ENCODE measurements at regions not wholly inside any gene's neighbourhood (a gene's known extent, or its start where the extent isn't known, plus 50 kb on each side); places are given as distances from the start of the nearest gene placed in this dataset.

- Histone ChIP-seq H3K36me3 (ENCODE audit: control insufficient read depth, insufficient read depth, low read length) (no peaks in the 10 kb centered on the region), H3K4me3 (replicated peaks; ENCODE audit: low read depth, low read length) (no peak overlapping the region), H3K27me3 (replicated peaks; ENCODE audit: control insufficient read depth, insufficient read depth, low read length) (no peaks in the 10 kb centered on the region)
- TF ChIP-seq CTCF (IDR thresholded peaks at IDR 0.05; ENCODE audit: insufficient read depth, low read length, poor library complexity, severe bottlenecking): peak; percentile 46
- DNase-seq (ENCODE audit: extremely low read depth, insufficient read length): no peak
Observed at GRCh38 chr4:122224348-122224747, 72.2 kb downstream of the BLTP1 start.

GRCh38 chr4:122227202-122227601 lies 75.1 kb downstream of the BLTP1 start:
- H3K27me3 ChIP-seq (replicated peaks; ENCODE audit: control insufficient read depth, insufficient read depth, low read length): no peaks in the 10 kb centered on the region
- TF ChIP-seq CTCF (IDR thresholded peaks at IDR 0.05; ENCODE audit: insufficient read depth, low read length, poor library complexity, severe bottlenecking): no peak
- no peak overlapping the region for H3K4me3 ChIP-seq (replicated peaks; ENCODE audit: low read depth, low read length)
- DNase-seq (ENCODE audit: extremely low read depth, insufficient read length): no peak
- H3K36me3 ChIP-seq (ENCODE audit: control insufficient read depth, insufficient read depth, low read length): no peaks in the 10 kb centered on the region

- no peak for DNase-seq (ENCODE audit: extremely low read depth, insufficient read length)
- Histone ChIP-seq H3K36me3 (ENCODE audit: control insufficient read depth, insufficient read depth, low read length) (no peaks in the 10 kb centered on the region), H3K27me3 (replicated peaks; ENCODE audit: control insufficient read depth, insufficient read depth, low read length) (no peaks in the 10 kb centered on the region), H3K4me3 (replicated peaks; ENCODE audit: low read depth, low read length) (no peak overlapping the region)
- TF ChIP-seq CTCF (IDR thresholded peaks at IDR 0.05; ENCODE audit: insufficient read depth, low read length, poor library complexity, severe bottlenecking): no peak
Observed at GRCh38 chr4:122229857-122230256, 77.7 kb downstream of the BLTP1 start.

- no peak for TF ChIP-seq CTCF (IDR thresholded peaks at IDR 0.05; ENCODE audit: insufficient read depth, low read length, poor library complexity, severe bottlenecking)
- H3K36me3 ChIP-seq (ENCODE audit: control insufficient read depth, insufficient read depth, low read length): no peaks in the 10 kb centered on the region
- DNase-seq (ENCODE audit: extremely low read depth, insufficient read length): no peak
Observed at GRCh38 chr4:122232633-122233032, 80.5 kb downstream of the BLTP1 start.

GRCh38 chr4:122234686-122235085 lies 82.6 kb downstream of the BLTP1 start:
- Histone ChIP-seq H3K36me3 (ENCODE audit: control insufficient read depth, insufficient read depth, low read length) (no peaks in the 10 kb centered on the region; the same call in 1 of the 2 replicates), H3K4me3 (replicated peaks; ENCODE audit: low read depth, low read length) (no peak overlapping the region), H3K27me3 (replicated peaks; ENCODE audit: control insufficient read depth, insufficient read depth, low read length) (no peaks in the 10 kb centered on the region)
- no peak for DNase-seq (ENCODE audit: extremely low read depth, insufficient read length)
- no peak for TF ChIP-seq CTCF (IDR thresholded peaks at IDR 0.05; ENCODE audit: insufficient read depth, low read length, poor library complexity, severe bottlenecking)

More at GRCh38 chr4:122232633-122233032, 80.5 kb downstream of the BLTP1 start:
- Histone ChIP-seq H3K4me3 (replicated peaks; ENCODE audit: low read depth, low read length) (no peak overlapping the region), H3K27me3 (replicated peaks; ENCODE audit: control insufficient read depth, insufficient read depth, low read length) (no peaks in the 10 kb centered on the region)

GRCh38 chr4:122243785-122244184 lies 91.7 kb downstream of the BLTP1 start:
- DNase-seq (ENCODE audit: extremely low read depth, insufficient read length): no peak
- no peaks in the 10 kb centered on the region for H3K27me3 ChIP-seq (replicated peaks; ENCODE audit: control insufficient read depth, insufficient read depth, low read length)
- TF ChIP-seq CTCF (IDR thresholded peaks at IDR 0.05; ENCODE audit: insufficient read depth, low read length, poor library complexity, severe bottlenecking): no peak
- H3K4me3 ChIP-seq (replicated peaks; ENCODE audit: low read depth, low read length): no peak overlapping the region
- H3K36me3 ChIP-seq (ENCODE audit: control insufficient read depth, insufficient read depth, low read length): no peaks in the 10 kb centered on the region; the same call in 1 of the 2 replicates

All from GM06990 (cell line).